GM23338 (cell line): ENCODE measurements at regions not wholly inside any gene's neighbourhood (a gene's known extent, or its start where the extent isn't known, plus 50 kb on each side); places are given as distances from the start of the nearest gene placed in this dataset.

Source experiments
- ATAC-seq: fragments of 200-7000 bp; cut with Tn5 transposase; 3 replicates; pipeline ENCODE4 v1.9.1; 2020
- DNase-seq: peaks from one replicate; pipeline ENCODE4 v3.0.0-alpha.2; 2015; ENCODE audit warnings: low spot score
- H2AFZ ChIP-seq: fragments of 200-600 bp; sonication (generic); 2 replicates; pipeline ENCODE4 v1.8.0; 2016; ENCODE audit warnings: antibody characterized with exemption, mild to moderate bottlenecking, moderate library complexity
- H3F3A ChIP-seq: fragments of 200-600 bp; sonication (generic); replicated peaks from 2 replicates; pipeline ENCODE4 v1.8.0; 2017; ENCODE audit warnings: antibody characterized with exemption, mixed run types, low read depth
- H3K27ac ChIP-seq: fragments of 200-600 bp; sonication (generic); 2 replicates; pipeline ENCODE4 v1.6.1; 2016; ENCODE audit warnings: low read depth
- H3K27me3 ChIP-seq: fragments of 200-600 bp; sonication (generic); 2 replicates; pipeline ENCODE4 v1.8.0; 2016; ENCODE audit warnings: mild to moderate bottlenecking, mixed run types, moderate library complexity; ENCODE audit not compliant: insufficient read depth
- H3K36me3 ChIP-seq: fragments of 200-600 bp; sonication (generic); 2 replicates; pipeline ENCODE4 v1.8.0; 2016; ENCODE audit warnings: mild to moderate bottlenecking; ENCODE audit not compliant: insufficient read depth
- H3K4me1 ChIP-seq: fragments of 200-600 bp; sonication (generic); 2 replicates; pipeline ENCODE4 v1.8.0; 2016; ENCODE audit warnings: mild to moderate bottlenecking, moderate library complexity; ENCODE audit not compliant: insufficient read depth
- H3K4me2 ChIP-seq: fragments of 200-600 bp; sonication (generic); 2 replicates; pipeline ENCODE4 v1.7.1; 2017; ENCODE audit warnings: mixed run types
- H3K4me3 ChIP-seq: fragments of 200-600 bp; sonication (generic); 2 replicates; pipeline ENCODE4 v1.6.1; 2016; ENCODE audit warnings: mixed run types
- H3K79me2 ChIP-seq: fragments of 200-600 bp; sonication (generic); replicated peaks from 2 replicates; pipeline ENCODE4 v1.8.0; 2017; ENCODE audit warnings: mild to moderate bottlenecking; ENCODE audit not compliant: insufficient read depth
- H3K9me2 ChIP-seq: fragments of 200-600 bp; sonication (generic); 2 replicates; pipeline ENCODE4 v1.8.0; 2017; ENCODE audit not compliant: insufficient read depth
- H4K20me1 ChIP-seq: fragments of 200-600 bp; sonication (generic); replicated peaks from 2 replicates; pipeline ENCODE4 v1.8.0; 2017; ENCODE audit warnings: mild to moderate bottlenecking; ENCODE audit not compliant: insufficient read depth
- H3K27ac Mint-ChIP-seq: 2 replicates; pipeline ENCODE4 v1.8.0; 2020; ENCODE audit warnings: inconsistent platforms, mild to moderate bottlenecking, moderate library complexity, mixed read lengths
- H3K27me3 Mint-ChIP-seq: 3 replicates; pipeline ENCODE4 v1.8.0; 2022; ENCODE audit warnings: low read depth, mild to moderate bottlenecking, moderate library complexity, mixed read lengths, inconsistent platforms; ENCODE audit not compliant: insufficient read depth, poor library complexity
- H3K36me3 Mint-ChIP-seq: 3 replicates; pipeline ENCODE4 v1.8.0; 2021; ENCODE audit warnings: low read depth, mild to moderate bottlenecking, inconsistent platforms, moderate library complexity, mixed read lengths
- H3K4me1 Mint-ChIP-seq: 3 replicates; pipeline ENCODE4 v1.8.0; 2020; ENCODE audit warnings: mild to moderate bottlenecking, inconsistent platforms, mixed read lengths
- H3K4me3 Mint-ChIP-seq: 3 replicates; pipeline ENCODE4 v1.8.0; 2021; ENCODE audit warnings: moderate library complexity, mild to moderate bottlenecking, inconsistent platforms, mixed read lengths
- H3K9me3 Mint-ChIP-seq: 3 replicates; pipeline ENCODE4 v1.8.0; 2020; ENCODE audit warnings: moderate library complexity, mild to moderate bottlenecking, inconsistent platforms, mixed read lengths
- CREB1 ChIP-seq: fragments of 250-450 bp; sonication (Bioruptor Pico); IDR thresholded peaks from 2 replicates; pipeline ENCODE4 v1.5.0; 2020; ENCODE audit warnings: low read depth, mild to moderate bottlenecking, moderate library complexity
- EZH2 ChIP-seq: fragments of 200-600 bp; sonication (generic); IDR thresholded peaks from one replicate; pipeline ENCODE4 v1.8.0; 2017; ENCODE audit warnings: antibody characterized with exemption, mild to moderate bottlenecking, low read depth; ENCODE audit not compliant: unreplicated experiment
- POLR2AphosphoS5 ChIP-seq: IDR thresholded peaks from 2 replicates; pipeline ENCODE4 v1.6.1; 2016; ENCODE audit warnings: antibody characterized with exemption, low read depth
- ZNF462 ChIP-seq: fragments of 250-450 bp; sonication (Bioruptor Pico); IDR thresholded peaks from 2 replicates; pipeline ENCODE4 v1.5.0; 2020; ENCODE audit warnings: mild to moderate bottlenecking, moderate library complexity

GRCh38 chr16:86432048-86432447 lies 78.3 kb upstream of the FOXF1 start:
- no peaks in the 10 kb centered on the region for H3K79me2 ChIP-seq
- TF ChIP-seq ZNF462 (CRISPR knock-in tag), result no peak
- H3K4me2 ChIP-seq, result no peak overlapping the region
- H3K36me3 Mint-ChIP-seq, result no peaks in the 10 kb centered on the region; the same call in 2 of the 3 replicates
- H3K27ac ChIP-seq, result no peak overlapping the region
- H3K4me3 ChIP-seq, result no peak overlapping the region
- H3K9me3 Mint-ChIP-seq, result no peaks in the 10 kb centered on the region; the same call in 2 of the 3 replicates
- H3K9me2 ChIP-seq, result no peaks in the 10 kb centered on the region
- H3K27me3 ChIP-seq, result no peaks in the 10 kb centered on the region
- no peaks in the 10 kb centered on the region for H3K4me1 ChIP-seq
- H3K27ac Mint-ChIP-seq, result no peak overlapping the region
- no peaks in the 10 kb centered on the region for H3K4me1 Mint-ChIP-seq
- no peaks in the 10 kb centered on the region for H3K36me3 ChIP-seq
- H4K20me1 ChIP-seq, result no peaks in the 10 kb centered on the region
- no peaks in the 10 kb centered on the region for H3F3A ChIP-seq
- peaks cover 7% of the 10 kb centered on the region for H3K27me3 Mint-ChIP-seq
- DNase-seq (no peak), ATAC-seq (no peak; the same call in 2 of the 3 replicates)
- no peak overlapping the region for H3K4me3 Mint-ChIP-seq
- no peak overlapping the region for H2AFZ ChIP-seq

- no peaks in the 10 kb centered on the region for H3K79me2 ChIP-seq
- no peaks in the 10 kb centered on the region for H3K27me3 ChIP-seq
- H3K4me1 ChIP-seq, result no peaks in the 10 kb centered on the region
- DNase-seq (no peak), ATAC-seq (peak; percentile 53; the same call in 2 of the 3 replicates)
- H2AFZ ChIP-seq, result no peak overlapping the region; the same call in 1 of the 2 replicates
- Mint-ChIP-seq H3K4me3 (no peak overlapping the region), H3K27ac (no peak overlapping the region), H3K36me3 (no peaks in the 10 kb centered on the region; the same call in 2 of the 3 replicates), H3K27me3 (peaks cover 7% of the 10 kb centered on the region), H3K4me1 (no peaks in the 10 kb centered on the region), H3K9me3 (no peaks in the 10 kb centered on the region; the same call in 2 of the 3 replicates)
- H3K9me2 ChIP-seq, result 0 out of 2 replicates have a peak, but pooled peaks cover 3% of the 10 kb centered on the region
- no peaks in the 10 kb centered on the region for H3K36me3 ChIP-seq
- no peaks in the 10 kb centered on the region for H4K20me1 ChIP-seq
- no peaks in the 10 kb centered on the region for H3F3A ChIP-seq
- H3K4me2 ChIP-seq, result no peak overlapping the region
- no peak overlapping the region for H3K27ac ChIP-seq
- H3K4me3 ChIP-seq, result no peak overlapping the region
- TF ChIP-seq EZH2 (no peak), ZNF462 (CRISPR knock-in tag) (no peak), POLR2AphosphoS5 (no peak), CREB1 (CRISPR knock-in tag) (no peak)
These were observed 77.6 kb upstream of the FOXF1 start for GRCh38 chr16:86432691-86433090.
